ENCODE measurements at regions not wholly inside any gene's neighbourhood (a gene's known extent, or its start where the extent isn't known, plus 50 kb on each side); places are given as distances from the start of the nearest gene placed in this dataset.

DNA sequence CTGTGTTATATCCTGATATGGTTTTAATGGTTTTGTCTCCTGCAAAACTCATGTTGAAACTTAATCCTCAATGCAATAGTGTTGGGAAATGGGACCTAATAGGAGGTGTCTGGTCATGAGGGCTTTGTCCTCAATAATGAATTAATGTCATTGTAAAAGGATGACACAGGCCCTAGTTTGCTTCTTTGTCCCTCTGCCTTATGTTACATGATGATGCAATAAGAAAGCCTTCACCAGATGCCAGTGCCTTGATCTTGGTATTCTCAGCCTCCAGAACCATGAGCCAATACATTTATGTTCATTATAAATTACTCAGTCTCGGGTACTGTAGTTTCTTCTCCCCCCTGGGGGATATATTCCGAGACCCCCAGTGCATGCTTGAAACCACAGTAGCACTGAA lies 1247.4 kb upstream of the SORCS1 start:
- no peak for DNase-seq (ENCODE audit: low read depth)
- H3K36me3 ChIP-seq (ENCODE audit: control insufficient read depth, insufficient read depth, low read length): no peaks in the 10 kb centered on the region
- TF ChIP-seq, protein P1, sequence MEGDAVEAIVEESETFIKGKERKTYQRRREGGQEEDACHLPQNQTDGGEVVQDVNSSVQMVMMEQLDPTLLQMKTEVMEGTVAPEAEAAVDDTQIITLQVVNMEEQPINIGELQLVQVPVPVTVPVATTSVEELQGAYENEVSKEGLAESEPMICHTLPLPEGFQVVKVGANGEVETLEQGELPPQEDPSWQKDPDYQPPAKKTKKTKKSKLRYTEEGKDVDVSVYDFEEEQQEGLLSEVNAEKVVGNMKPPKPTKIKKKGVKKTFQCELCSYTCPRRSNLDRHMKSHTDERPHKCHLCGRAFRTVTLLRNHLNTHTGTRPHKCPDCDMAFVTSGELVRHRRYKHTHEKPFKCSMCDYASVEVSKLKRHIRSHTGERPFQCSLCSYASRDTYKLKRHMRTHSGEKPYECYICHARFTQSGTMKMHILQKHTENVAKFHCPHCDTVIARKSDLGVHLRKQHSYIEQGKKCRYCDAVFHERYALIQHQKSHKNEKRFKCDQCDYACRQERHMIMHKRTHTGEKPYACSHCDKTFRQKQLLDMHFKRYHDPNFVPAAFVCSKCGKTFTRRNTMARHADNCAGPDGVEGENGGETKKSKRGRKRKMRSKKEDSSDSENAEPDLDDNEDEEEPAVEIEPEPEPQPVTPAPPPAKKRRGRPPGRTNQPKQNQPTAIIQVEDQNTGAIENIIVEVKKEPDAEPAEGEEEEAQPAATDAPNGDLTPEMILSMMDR (IDR thresholded peaks at IDR 0.05; ENCODE audit: insufficient read depth, low read length, poor library complexity, severe bottlenecking): no peak
- H3K27me3 ChIP-seq (ENCODE audit: control insufficient read depth, insufficient read depth, low read length): no peaks in the 10 kb centered on the region
- H3K4me3 ChIP-seq (ENCODE audit: low read depth, low read length): no peak overlapping the region

DNA sequence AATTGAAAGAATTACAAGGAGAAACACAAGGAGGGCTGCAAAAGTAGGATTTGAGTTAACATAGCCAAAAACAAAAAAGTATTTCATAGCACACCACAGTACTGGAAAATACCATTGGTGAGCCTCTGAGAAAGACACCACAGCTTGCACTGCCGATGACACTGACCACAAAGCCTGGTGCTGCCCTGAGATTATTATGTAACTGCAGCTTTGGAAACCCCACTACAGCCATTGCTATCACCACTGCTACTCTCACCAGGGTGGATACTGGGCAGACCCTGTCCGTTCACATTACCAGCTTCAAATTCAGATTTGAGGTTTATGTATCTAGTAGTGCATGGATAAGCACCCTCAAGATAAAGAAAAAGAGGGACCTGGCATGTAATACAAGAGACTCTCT lies 1246.7 kb upstream of the SORCS1 start:
- no peak for DNase-seq (ENCODE audit: low read depth)
- Histone ChIP-seq H3K27me3 (ENCODE audit: control insufficient read depth, insufficient read depth, low read length) (no peaks in the 10 kb centered on the region), H3K4me3 (ENCODE audit: low read depth, low read length) (no peak overlapping the region), H3K36me3 (ENCODE audit: control insufficient read depth, insufficient read depth, low read length) (no peaks in the 10 kb centered on the region)
- TF ChIP-seq, protein P1 (IDR thresholded peaks at IDR 0.05; ENCODE audit: insufficient read depth, low read length, poor library complexity, severe bottlenecking): no peak

DNA sequence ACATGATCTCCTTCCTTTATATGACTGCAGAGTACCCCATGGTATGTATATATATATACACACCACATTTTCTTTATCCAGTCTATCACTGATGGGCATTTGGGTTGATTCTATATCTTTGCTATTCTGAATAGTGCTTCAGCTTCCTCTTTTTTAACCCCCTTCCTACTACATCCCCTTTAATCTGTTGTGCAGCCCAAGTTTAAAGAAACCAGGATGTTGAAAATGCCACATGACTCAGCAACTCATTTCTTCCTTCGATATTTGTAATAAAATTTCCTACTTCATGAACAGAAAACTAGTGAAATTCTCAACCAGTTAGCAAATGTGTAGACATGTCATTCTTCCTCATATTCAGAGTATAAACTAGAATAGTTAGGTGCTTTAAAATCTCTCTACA lies 1245.7 kb upstream of the SORCS1 start:
- no peak for DNase-seq (ENCODE audit: low read depth)
- TF ChIP-seq, protein P1 (IDR thresholded peaks at IDR 0.05; ENCODE audit: insufficient read depth, low read length, poor library complexity, severe bottlenecking): no peak
- Histone ChIP-seq H3K4me3 (ENCODE audit: low read depth, low read length) (no peak overlapping the region), H3K27me3 (ENCODE audit: control insufficient read depth, insufficient read depth, low read length) (no peaks in the 10 kb centered on the region), H3K36me3 (ENCODE audit: control insufficient read depth, insufficient read depth, low read length) (no peaks in the 10 kb centered on the region)

DNA sequence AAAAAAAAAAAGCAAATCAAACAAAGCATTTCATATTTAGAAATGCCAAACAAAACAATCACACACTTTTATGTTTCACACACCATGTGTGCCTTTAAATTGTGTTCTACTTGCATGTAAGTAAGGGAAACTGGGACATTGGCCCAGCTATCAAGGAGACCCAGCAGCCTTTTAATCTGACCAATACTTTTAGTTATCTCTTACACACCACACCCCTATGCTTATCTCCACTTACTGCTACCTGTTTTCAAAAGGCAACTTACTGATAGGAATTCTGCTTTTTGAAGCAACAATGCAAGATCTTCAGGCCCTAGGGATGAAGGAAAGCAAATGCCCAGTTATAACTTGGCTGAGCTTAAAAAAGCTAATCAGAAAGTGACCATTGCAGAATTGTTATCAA lies 1244.8 kb upstream of the SORCS1 start:
- TF ChIP-seq, protein P1 (IDR thresholded peaks at IDR 0.05; ENCODE audit: insufficient read depth, low read length, poor library complexity, severe bottlenecking): no peak
- DNase-seq (ENCODE audit: low read depth): no peak

DNA sequence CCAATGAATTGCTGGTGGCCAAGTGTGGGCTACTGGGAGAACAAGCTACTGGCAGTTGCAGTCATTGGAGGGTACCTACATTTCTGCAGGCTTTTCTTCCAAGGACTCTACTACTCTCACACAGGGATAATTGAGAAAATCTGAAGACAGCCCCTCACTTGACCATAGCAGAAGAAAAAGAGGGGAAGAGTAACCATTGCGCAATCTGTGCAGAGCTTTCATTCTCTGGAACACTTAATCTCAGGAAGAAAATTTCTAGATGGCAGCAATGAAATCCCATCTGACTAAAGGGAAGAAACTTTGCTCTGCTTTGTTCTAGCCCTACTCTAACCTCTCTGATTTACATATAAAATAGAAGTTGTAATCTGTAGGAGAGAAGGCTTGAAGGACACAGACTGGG lies 1239.6 kb upstream of the SORCS1 start:
- TF ChIP-seq, protein P1 (IDR thresholded peaks at IDR 0.05; ENCODE audit: insufficient read depth, low read length, poor library complexity, severe bottlenecking): no peak
- DNase-seq (ENCODE audit: low read depth): no peak
- no peak overlapping the region for H3K4me3 ChIP-seq (ENCODE audit: low read depth, low read length)
- no peaks in the 10 kb centered on the region for H3K27me3 ChIP-seq (ENCODE audit: control insufficient read depth, insufficient read depth, low read length)
- H3K36me3 ChIP-seq (ENCODE audit: control insufficient read depth, insufficient read depth, low read length): no peaks in the 10 kb centered on the region

More for the DNA sequence above, 1244.8 kb upstream of the SORCS1 start:
- Histone ChIP-seq H3K4me3 (ENCODE audit: low read depth, low read length) (no peak overlapping the region), H3K36me3 (ENCODE audit: control insufficient read depth, insufficient read depth, low read length) (no peaks in the 10 kb centered on the region), H3K27me3 (ENCODE audit: control insufficient read depth, insufficient read depth, low read length) (no peaks in the 10 kb centered on the region)

DNA sequence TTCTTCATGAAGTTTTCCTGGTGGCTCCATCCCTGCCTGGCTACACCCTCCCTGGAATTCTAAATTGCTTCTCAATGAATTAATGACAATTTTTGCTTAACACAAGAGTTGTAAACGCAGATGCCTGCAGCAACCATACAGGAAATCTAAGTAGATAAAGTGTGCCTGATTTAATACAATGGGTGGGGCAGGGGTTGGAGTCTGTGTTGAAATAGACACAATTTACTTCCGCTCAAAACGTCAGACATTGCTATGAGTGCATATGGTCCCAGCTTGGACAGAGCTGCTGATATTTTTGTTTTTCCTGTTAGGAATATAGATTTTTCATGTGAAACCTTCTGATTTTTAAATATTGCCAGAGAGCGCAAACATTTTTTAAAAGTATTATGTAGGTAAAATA lies 1235.0 kb upstream of the SORCS1 start:
- TF ChIP-seq, protein P1 (IDR thresholded peaks at IDR 0.05; ENCODE audit: insufficient read depth, low read length, poor library complexity, severe bottlenecking): no peak
- Histone ChIP-seq H3K27me3 (ENCODE audit: control insufficient read depth, insufficient read depth, low read length) (no peaks in the 10 kb centered on the region), H3K4me3 (ENCODE audit: low read depth, low read length) (no peak overlapping the region), H3K36me3 (ENCODE audit: control insufficient read depth, insufficient read depth, low read length) (no peaks in the 10 kb centered on the region)
- no peak for DNase-seq (ENCODE audit: low read depth)
